PC-3 (cell line): ENCODE measurements at regions not wholly inside any gene's neighbourhood (a gene's known extent, or its start where the extent isn't known, plus 50 kb on each side); places are given as distances from the start of the nearest gene placed in this dataset.

Source experiments
- EZH2 ChIP-seq: fragments of 300-600 bp; sonication (generic); IDR thresholded peaks from one replicate; pipeline ENCODE4 v1.6.1; 2017; ENCODE audit warnings: antibody characterized with exemption, mild to moderate bottlenecking, low read length; ENCODE audit not compliant: unreplicated experiment
- EZH2phosphoT487 ChIP-seq: fragments of 300-600 bp; sonication (generic); IDR thresholded peaks from 2 replicates; pipeline ENCODE4 v1.6.1; 2018; ENCODE audit warnings: mild to moderate bottlenecking, antibody characterized with exemption, low read length, borderline replicate concordance
- TF ChIP-seq, protein P1 (sequence below): fragments of 300-600 bp; sonication (generic); conservative IDR thresholded peaks from 2 replicates; pipeline ENCODE4 v1.5.1; 2017; ENCODE audit warnings: antibody characterized with exemption, low read depth, mild to moderate bottlenecking, low read length

DNA sequence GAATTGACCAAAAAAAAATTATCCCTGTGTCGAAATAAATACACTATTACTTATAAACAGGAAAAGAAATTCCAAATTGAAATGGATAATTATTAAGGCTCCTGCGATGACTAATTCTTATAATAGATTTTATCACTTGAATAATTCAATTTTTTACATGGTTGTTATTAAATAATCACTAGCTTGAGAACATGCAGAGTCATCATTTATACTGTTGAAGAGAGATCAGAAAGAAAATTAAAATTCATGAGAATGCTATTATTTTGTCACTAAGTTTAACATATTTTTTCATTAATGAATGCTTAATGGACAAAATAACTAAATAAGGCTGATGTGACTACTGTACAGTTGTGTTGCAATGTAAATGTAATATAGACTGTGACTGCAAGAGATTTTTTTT, 1011.3 kb upstream of the C9orf72 start:
- TF ChIP-seq, protein P1, sequence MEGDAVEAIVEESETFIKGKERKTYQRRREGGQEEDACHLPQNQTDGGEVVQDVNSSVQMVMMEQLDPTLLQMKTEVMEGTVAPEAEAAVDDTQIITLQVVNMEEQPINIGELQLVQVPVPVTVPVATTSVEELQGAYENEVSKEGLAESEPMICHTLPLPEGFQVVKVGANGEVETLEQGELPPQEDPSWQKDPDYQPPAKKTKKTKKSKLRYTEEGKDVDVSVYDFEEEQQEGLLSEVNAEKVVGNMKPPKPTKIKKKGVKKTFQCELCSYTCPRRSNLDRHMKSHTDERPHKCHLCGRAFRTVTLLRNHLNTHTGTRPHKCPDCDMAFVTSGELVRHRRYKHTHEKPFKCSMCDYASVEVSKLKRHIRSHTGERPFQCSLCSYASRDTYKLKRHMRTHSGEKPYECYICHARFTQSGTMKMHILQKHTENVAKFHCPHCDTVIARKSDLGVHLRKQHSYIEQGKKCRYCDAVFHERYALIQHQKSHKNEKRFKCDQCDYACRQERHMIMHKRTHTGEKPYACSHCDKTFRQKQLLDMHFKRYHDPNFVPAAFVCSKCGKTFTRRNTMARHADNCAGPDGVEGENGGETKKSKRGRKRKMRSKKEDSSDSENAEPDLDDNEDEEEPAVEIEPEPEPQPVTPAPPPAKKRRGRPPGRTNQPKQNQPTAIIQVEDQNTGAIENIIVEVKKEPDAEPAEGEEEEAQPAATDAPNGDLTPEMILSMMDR: no peak
- TF ChIP-seq EZH2 (no peak), EZH2phosphoT487 (no peak)
